WERI-Rb-1 (cell line): ENCODE measurements at regions not wholly inside any gene's neighbourhood (a gene's known extent, or its start where the extent isn't known, plus 50 kb on each side); places are given as distances from the start of the nearest gene placed in this dataset.

ENCODE experiments used
- DNase-seq: peaks from one replicate; pipeline ENCODE4 v3.0.0-alpha.2; 2020
- H3K27ac ChIP-seq: fragments of 250-450 bp; sonication (Bioruptor Pico); 2 replicates; pipeline ENCODE4 v1.5.1; 2020; ENCODE audit warnings: mild to moderate bottlenecking, moderate library complexity
- H3K27me3 ChIP-seq: fragments of 250-450 bp; sonication (Bioruptor Pico); 2 replicates; pipeline ENCODE4 v1.5.1; 2021; ENCODE audit warnings: mild to moderate bottlenecking, low read depth, moderate library complexity; ENCODE audit not compliant: insufficient read depth, severe bottlenecking
- H3K36me3 ChIP-seq: fragments of 250-450 bp; sonication (Bioruptor Pico); 2 replicates; pipeline ENCODE4 v1.5.1; 2020; ENCODE audit warnings: mild to moderate bottlenecking, moderate library complexity
- H3K4me3 ChIP-seq: 2 replicates; pipeline ENCODE4 v1.5.1; 2011; ENCODE audit warnings: low read depth, mild to moderate bottlenecking, control low read depth, low read length
- H3K9me3 ChIP-seq: fragments of 250-450 bp; sonication (Bioruptor Pico); 2 replicates; pipeline ENCODE4 v1.5.1; 2021; ENCODE audit warnings: mild to moderate bottlenecking, moderate library complexity; ENCODE audit not compliant: severe bottlenecking
- CTCF ChIP-seq: IDR thresholded peaks from 2 replicates; pipeline ENCODE4 v1.5.1; 2011; ENCODE audit warnings: low read depth, mild to moderate bottlenecking, control low read depth, inconsistent platforms, low read length

GRCh38 chr4:131054489-131055019, 1958.6 kb downstream of the C4orf33 start:
- no peaks in the 10 kb centered on the region for H3K9me3 ChIP-seq
- DNase-seq = peak; percentile 16

GRCh38 chr4:131061734-131062133, 1965.8 kb downstream of the C4orf33 start:
- Histone ChIP-seq H3K9me3 (peaks cover 9% of the 10 kb centered on the region), H3K27me3 (no peaks in the 10 kb centered on the region), H3K27ac (no peak overlapping the region), H3K4me3 (no peak overlapping the region), H3K36me3 (no peaks in the 10 kb centered on the region)
- TF ChIP-seq CTCF = no peak
- DNase-seq = no peak

More at GRCh38 chr4:131054489-131055019, 1958.6 kb downstream of the C4orf33 start:
- peak; percentile 37; the same call in 1 of the 2 replicates for TF ChIP-seq CTCF
- no peaks in the 10 kb centered on the region for H3K27me3 ChIP-seq
- H3K4me3 ChIP-seq = no peak overlapping the region
- no peaks in the 10 kb centered on the region for H3K36me3 ChIP-seq
- H3K27ac ChIP-seq = no peak overlapping the region

- no peak for DNase-seq
- Histone ChIP-seq H3K9me3 (peaks cover 9% of the 10 kb centered on the region), H3K27me3 (no peaks in the 10 kb centered on the region), H3K36me3 (no peaks in the 10 kb centered on the region), H3K4me3 (no peak overlapping the region), H3K27ac (no peak overlapping the region)
- no peak for TF ChIP-seq CTCF
Measured at GRCh38 chr4:131063878-131064277, 1967.9 kb downstream of the C4orf33 start.

GRCh38 chr4:131081069-131081468, 1985.1 kb downstream of the C4orf33 start:
- Histone ChIP-seq H3K4me3 (no peak overlapping the region), H3K9me3 (no peaks in the 10 kb centered on the region), H3K27ac (no peak overlapping the region), H3K27me3 (no peaks in the 10 kb centered on the region), H3K36me3 (no peaks in the 10 kb centered on the region)
- no peak for TF ChIP-seq CTCF
- DNase-seq = no peak

- DNase-seq = no peak
- no peak overlapping the region for H3K27ac ChIP-seq
- H3K27me3 ChIP-seq = no peaks in the 10 kb centered on the region
- H3K36me3 ChIP-seq = no peaks in the 10 kb centered on the region
- H3K4me3 ChIP-seq = no peak overlapping the region
- TF ChIP-seq CTCF = no peak
- no peaks in the 10 kb centered on the region for H3K9me3 ChIP-seq
Measured at GRCh38 chr4:131084997-131085396, 1989.0 kb downstream of the C4orf33 start.

- no peak for DNase-seq
- Histone ChIP-seq H3K27ac (no peak overlapping the region), H3K9me3 (no peaks in the 10 kb centered on the region), H3K36me3 (no peaks in the 10 kb centered on the region), H3K4me3 (no peak overlapping the region), H3K27me3 (no peaks in the 10 kb centered on the region)
- no peak for TF ChIP-seq CTCF
Measured at GRCh38 chr4:131091896-131092295, 1995.9 kb downstream of the C4orf33 start.
